GM19452 (cell line): ENCODE measurements at regions not wholly inside any gene's neighbourhood (a gene's known extent, or its start where the extent isn't known, plus 50 kb on each side); places are given as distances from the start of the nearest gene placed in this dataset.

Source experiments
- ATAC-seq: cut with Tn5 transposase; IDR thresholded peaks from one replicate; pipeline ENCODE4 v1.9.1; 2021; ENCODE audit not compliant: unreplicated experiment

- no peak for ATAC-seq
These were observed 73.4 kb upstream of the BOD1 start for GRCh38 chr5:173689737-173690360.

GRCh38 chr5:173691931-173692330 is 75.5 kb upstream of the BOD1 start:
- no peak for ATAC-seq

- ATAC-seq, result no peak
These were observed 77.2 kb upstream of the BOD1 start for GRCh38 chr5:173693670-173694069.

- no peak for ATAC-seq
These were observed 79.8 kb upstream of the BOD1 start for GRCh38 chr5:173696216-173696615.

GRCh38 chr5:173697931-173698579 is 81.6 kb upstream of the BOD1 start:
- no peak for ATAC-seq

GRCh38 chr5:173699966-173700365 is 83.5 kb upstream of the BOD1 start:
- no peak for ATAC-seq

GRCh38 chr5:173703466-173703865 is 87.0 kb upstream of the BOD1 start:
- no peak for ATAC-seq

- no peak for ATAC-seq
These were observed 88.4 kb upstream of the BOD1 start for GRCh38 chr5:173704615-173705511.

- no peak for ATAC-seq
These were observed 89.1 kb upstream of the BOD1 start for GRCh38 chr5:173705512-173706044.

GRCh38 chr5:173706700-173707099 is 90.2 kb upstream of the BOD1 start:
- ATAC-seq, result no peak

- ATAC-seq, result peak; percentile 76
These were observed 90.9 kb upstream of the BOD1 start for GRCh38 chr5:173707392-173707791.

- no peak for ATAC-seq
These were observed 92.7 kb upstream of the BOD1 start for GRCh38 chr5:173709145-173709544.

GRCh38 chr5:173709761-173710160 is 93.3 kb upstream of the BOD1 start:
- no peak for ATAC-seq

- ATAC-seq, result no peak
These were observed 94.1 kb upstream of the BOD1 start for GRCh38 chr5:173710528-173710927.

GRCh38 chr5:173711466-173711865 is 95.0 kb upstream of the BOD1 start:
- no peak for ATAC-seq

GRCh38 chr5:173712609-173713175 is 96.2 kb upstream of the BOD1 start:
- no peak for ATAC-seq

- no peak for ATAC-seq
These were observed 98.3 kb upstream of the BOD1 start for GRCh38 chr5:173714551-173715428.

GRCh38 chr5:173715607-173716006 is 99.2 kb upstream of the BOD1 start:
- ATAC-seq, result no peak

GRCh38 chr5:173716058-173716682 is 99.7 kb upstream of the BOD1 start:
- ATAC-seq, result no peak

GRCh38 chr5:173717959-173718358 is 101.5 kb upstream of the BOD1 start:
- no peak for ATAC-seq
